ENCODE measurements at regions not wholly inside any gene's neighbourhood (a gene's known extent, or its start where the extent isn't known, plus 50 kb on each side); places are given as distances from the start of the nearest gene placed in this dataset.

GRCh38 chr5:135158314-135158697 lies 124.3 kb upstream of the PITX1 start (continued):
- no peak for TF ChIP-seq HCFC1 (IDR thresholded peaks at IDR 0.05; ENCODE audit: low read length)
- no peak for TF ChIP-seq NRF1 (conservative IDR thresholded peaks at IDR 0.05; ENCODE audit: low read depth, low read length)
- TF ChIP-seq HDAC6 (IDR thresholded peaks at IDR 0.05; ENCODE audit: unreplicated experiment) = no peak
- TF ChIP-seq, protein P1, sequence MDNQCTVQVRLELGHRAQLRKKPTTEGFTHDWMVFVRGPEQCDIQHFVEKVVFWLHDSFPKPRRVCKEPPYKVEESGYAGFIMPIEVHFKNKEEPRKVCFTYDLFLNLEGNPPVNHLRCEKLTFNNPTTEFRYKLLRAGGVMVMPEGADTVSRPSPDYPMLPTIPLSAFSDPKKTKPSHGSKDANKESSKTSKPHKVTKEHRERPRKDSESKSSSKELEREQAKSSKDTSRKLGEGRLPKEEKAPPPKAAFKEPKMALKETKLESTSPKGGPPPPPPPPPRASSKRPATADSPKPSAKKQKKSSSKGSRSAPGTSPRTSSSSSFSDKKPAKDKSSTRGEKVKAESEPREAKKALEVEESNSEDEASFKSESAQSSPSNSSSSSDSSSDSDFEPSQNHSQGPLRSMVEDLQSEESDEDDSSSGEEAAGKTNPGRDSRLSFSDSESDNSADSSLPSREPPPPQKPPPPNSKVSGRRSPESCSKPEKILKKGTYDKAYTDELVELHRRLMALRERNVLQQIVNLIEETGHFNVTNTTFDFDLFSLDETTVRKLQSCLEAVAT (IDR thresholded peaks at IDR 0.05) = no peak
- no peak for TF ChIP-seq ZZZ3 (IDR thresholded peaks at IDR 0.05; ENCODE audit: control insufficient read depth, insufficient read length, low read depth)
- no peak for TF ChIP-seq NBN (IDR thresholded peaks at IDR 0.05)
- no peak for TF ChIP-seq GATAD2B (conservative IDR thresholded peaks at IDR 0.05; ENCODE audit: low read depth)
- TF ChIP-seq PAX5 (IDR thresholded peaks at IDR 0.05; ENCODE audit: borderline replicate concordance, low read depth, low read length) = no peak
- no peak for TF ChIP-seq HDGF (IDR thresholded peaks at IDR 0.05)

DNA sequence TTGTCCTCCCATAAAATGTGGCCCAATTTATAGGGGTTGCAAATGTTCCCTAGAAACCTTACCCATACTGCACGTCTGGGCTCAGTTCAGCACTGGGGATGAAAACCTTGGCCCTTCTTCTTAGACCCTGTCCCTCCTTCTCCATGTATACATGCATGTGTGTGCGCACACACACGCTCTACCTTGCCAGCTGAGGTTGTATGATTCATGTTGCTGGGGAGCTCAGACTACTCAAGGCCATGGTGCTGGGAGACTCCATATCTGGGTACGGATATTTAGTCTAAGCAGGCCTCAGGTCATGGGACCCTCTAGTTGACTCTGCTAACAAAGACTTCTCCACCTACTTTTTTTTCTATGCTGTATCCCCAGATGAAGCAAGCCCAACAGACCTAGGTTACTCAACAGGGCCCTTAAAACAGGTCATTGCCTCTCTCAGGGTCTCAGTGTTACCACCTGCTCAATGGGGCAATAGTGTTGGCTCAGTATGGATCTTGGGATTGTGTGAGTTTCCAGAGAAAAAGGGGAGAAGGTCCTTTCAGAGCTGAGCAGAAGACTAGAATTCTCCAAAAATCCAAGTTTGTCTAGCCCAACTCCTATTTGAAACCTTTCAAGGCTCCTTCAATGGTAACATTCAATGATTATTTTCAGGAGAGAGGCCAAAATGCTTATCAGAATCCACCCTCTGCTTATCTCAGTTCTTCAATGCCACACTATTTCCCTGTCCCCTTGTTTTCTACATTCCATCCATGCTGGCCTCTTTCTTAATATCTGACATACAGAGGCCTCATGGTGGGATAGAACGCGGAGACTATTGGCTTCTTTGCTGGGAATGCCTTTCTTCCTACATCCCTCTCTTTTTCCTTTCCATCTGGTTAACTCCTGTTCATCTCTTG lies 123.6 kb upstream of the PITX1 start:
- H2AFZ ChIP-seq (ENCODE audit: control insufficient read depth, low read depth, low read length) = no peak overlapping the region
- ChIA-PET CTCF (interaction anchor here (0.6 kb wide), 1 partner anchor 123 kb away, joined by 3 read pairs; no protein-coding TSS in a partner anchor), RAD21 (ENCODE audit: unreplicated experiment) (no interaction called here), SMC1A (ENCODE audit: uncharacterized antibody, unreplicated experiment) (no interaction called here), POLR2A (no interaction called here)
- no peak overlapping the region for H3K4me3 ChIP-seq
- no peak overlapping the region for H3K9ac ChIP-seq (ENCODE audit: control insufficient read depth, insufficient read depth, low read length)
- H3K27me3 ChIP-seq (replicated peaks in 1 of 2; ENCODE audit: control insufficient read depth in 2 of 2, insufficient read depth in 2 of 2, low read length in 1 of 2) = no peaks in the 10 kb centered on the region
- 45% methylated on average over 6 of the region's 6 CpGs for WGBS (ENCODE audit: insufficient coverage, insufficient replicate concordance, low lambda C conversion rate, missing lambda C conversion rate)
- H3K4me2 ChIP-seq (ENCODE audit: control insufficient read depth, insufficient read depth) = no peak overlapping the region
- no TSS peak for BruUV-seq (replicated peaks)
- no peaks in the 10 kb centered on the region for H3K4me1 ChIP-seq (ENCODE audit: control insufficient read depth, insufficient read depth, low read length)
- intact Hi-C loops (cut with micrococcal nuclease; ENCODE audit: unreplicated experiment) = no loop called here
- H3K79me2 ChIP-seq (ENCODE audit: control insufficient read depth, insufficient read depth, low read length) = no peaks in the 10 kb centered on the region
- no peaks in the 10 kb centered on the region for H4K20me1 ChIP-seq (ENCODE audit: control insufficient read depth, insufficient read depth)
- H3K36me3 ChIP-seq (ENCODE audit: control insufficient read depth in 2 of 2, insufficient read depth in 2 of 2, low read length in 1 of 2) = no peaks in the 10 kb centered on the region
- ATAC-seq (no peak), DNase-seq (ENCODE audit: low read depth, low spot score) (no peak), FAIRE-seq (no peak)
- in situ Hi-C loops (cut with MboI) = no loop called here
- no peak for TF ChIP-seq RCOR1 (conservative IDR thresholded peaks at IDR 0.05; ENCODE audit: low read depth, low read length)
- TF ChIP-seq PAX5 (IDR thresholded peaks at IDR 0.05; ENCODE audit: borderline replicate concordance, low read depth, low read length) = no peak
- TF ChIP-seq, protein P2, sequence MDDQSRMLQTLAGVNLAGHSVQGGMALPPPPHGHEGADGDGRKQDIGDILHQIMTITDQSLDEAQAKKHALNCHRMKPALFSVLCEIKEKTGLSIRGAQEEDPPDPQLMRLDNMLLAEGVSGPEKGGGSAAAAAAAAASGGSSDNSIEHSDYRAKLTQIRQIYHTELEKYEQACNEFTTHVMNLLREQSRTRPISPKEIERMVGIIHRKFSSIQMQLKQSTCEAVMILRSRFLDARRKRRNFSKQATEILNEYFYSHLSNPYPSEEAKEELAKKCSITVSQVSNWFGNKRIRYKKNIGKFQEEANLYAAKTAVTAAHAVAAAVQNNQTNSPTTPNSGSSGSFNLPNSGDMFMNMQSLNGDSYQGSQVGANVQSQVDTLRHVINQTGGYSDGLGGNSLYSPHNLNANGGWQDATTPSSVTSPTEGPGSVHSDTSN (IDR thresholded peaks at IDR 0.05; ENCODE audit: insufficient replicate concordance, low read depth, low read length) = no peak
- no peak for TF ChIP-seq NFXL1 (IDR thresholded peaks at IDR 0.05; ENCODE audit: borderline replicate concordance)
- no peak for TF ChIP-seq MEF2B (IDR thresholded peaks at IDR 0.05; ENCODE audit: partially characterized antibody, poor library complexity, severe bottlenecking)
- TF ChIP-seq MTA3 (IDR thresholded peaks at IDR 0.05; ENCODE audit: borderline replicate concordance, low read length) = no peak
- no peak for TF ChIP-seq ZBED1 (IDR thresholded peaks at IDR 0.05; ENCODE audit: borderline replicate concordance)
- no peak for TF ChIP-seq CBX5 (IDR thresholded peaks at IDR 0.05; ENCODE audit: low read depth)
- no peak for TF ChIP-seq BACH1 (IDR thresholded peaks at IDR 0.05; ENCODE audit: borderline replicate concordance)
- TF ChIP-seq NFYB (IDR thresholded peaks at IDR 0.05; ENCODE audit: insufficient read depth, low read depth, low read length) = no peak
- TF ChIP-seq SREBF2 (IDR thresholded peaks at IDR 0.05; ENCODE audit: low read length) = no peak
- TF ChIP-seq MYB (IDR thresholded peaks at IDR 0.05; ENCODE audit: borderline replicate concordance, low read depth, low read length) = no peak
- H3K27ac ChIP-seq (ENCODE audit: control insufficient read depth, insufficient read depth) = no peak overlapping the region
- no peaks in the 10 kb centered on the region; the same call in 2 of the 3 replicates for H3K9me3 ChIP-seq (replicated peaks; ENCODE audit: control insufficient read depth, insufficient read depth, low read length)
